Left kidney (tissue), 1 donor: ENCODE measurements at regions not wholly inside any gene's neighbourhood (a gene's known extent, or its start where the extent isn't known, plus 50 kb on each side); places are given as distances from the start of the nearest gene placed in this dataset.
"Not testable (repeated sequence)": the region's sequence is repeated elsewhere in the genome, so short reads cannot be mapped to it uniquely, and the experiment has no call there.

Experiments
- DNase-seq: peaks from one replicate; pipeline ENCODE4 v3.0.0-alpha.2; 2013

GRCh38 chr9:42239445-42240260 lies 56.2 kb downstream of the SPATA31A6 start:
- DNase-seq, result not testable (repeated sequence)

DNA sequence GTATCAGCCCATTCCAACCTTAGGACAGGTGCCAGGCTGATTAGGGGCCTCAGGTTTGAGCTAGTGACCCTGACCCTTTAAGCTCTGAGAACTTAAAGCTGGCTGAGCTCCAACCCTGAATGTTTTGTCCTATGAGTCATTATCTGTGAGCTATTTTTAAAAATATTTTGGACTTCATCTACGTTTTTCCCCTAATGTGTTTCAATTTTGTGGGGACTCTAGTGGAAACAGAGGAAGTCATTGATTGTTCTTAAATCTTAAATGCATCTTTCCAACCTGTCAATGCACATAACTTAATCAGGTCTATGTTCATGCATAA lies 56.8 kb downstream of the SPATA31A6 start:
- not testable (repeated sequence) for DNase-seq

- not testable (repeated sequence) for DNase-seq
These were observed 59.8 kb downstream of the SPATA31A6 start for GRCh38 chr9:42243211-42243610.

DNA sequence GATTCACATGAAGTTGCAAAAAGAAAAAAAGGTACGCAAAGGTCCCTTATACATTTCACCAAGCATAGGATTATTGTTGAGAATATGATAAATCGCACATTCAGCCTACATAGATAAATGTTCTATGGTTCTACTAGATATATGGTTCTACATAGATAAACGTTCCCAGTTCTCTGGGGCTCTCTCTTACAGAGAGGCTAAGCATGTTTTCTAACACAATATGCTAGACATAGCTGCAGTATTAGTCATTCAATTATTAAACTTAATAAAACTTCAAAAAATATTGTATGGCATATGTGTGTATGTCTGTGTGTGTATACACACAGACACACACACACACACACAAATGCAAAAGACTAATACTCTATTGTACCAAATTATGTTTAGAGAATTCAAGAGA lies 60.4 kb downstream of the SPATA31A6 start:
- not testable (repeated sequence) for DNase-seq

DNA sequence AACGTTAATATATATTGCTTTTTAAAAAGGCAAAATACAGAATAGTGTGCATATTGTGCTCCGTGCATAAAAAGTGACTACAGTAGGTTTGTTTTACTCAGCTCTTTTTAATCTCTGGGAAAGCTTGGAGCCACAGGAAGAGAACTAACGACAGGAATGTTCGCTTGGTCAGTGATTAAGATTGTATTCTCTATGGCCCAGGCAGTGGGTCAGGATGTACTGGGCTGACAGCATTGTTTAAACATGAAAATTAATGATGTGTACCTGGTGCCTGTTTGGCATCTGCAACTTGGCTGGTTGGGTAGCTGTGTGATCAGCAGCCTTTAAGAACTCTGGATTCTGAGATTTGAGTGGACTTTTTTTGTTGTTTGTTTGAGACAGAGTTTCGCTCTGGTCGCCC lies 85.3 kb downstream of the SPATA31A6 start:
- DNase-seq, result peak; percentile 3

- not testable (repeated sequence) for DNase-seq
These were observed 85.7 kb downstream of the SPATA31A6 start for GRCh38 chr9:42269171-42269570.

DNA sequence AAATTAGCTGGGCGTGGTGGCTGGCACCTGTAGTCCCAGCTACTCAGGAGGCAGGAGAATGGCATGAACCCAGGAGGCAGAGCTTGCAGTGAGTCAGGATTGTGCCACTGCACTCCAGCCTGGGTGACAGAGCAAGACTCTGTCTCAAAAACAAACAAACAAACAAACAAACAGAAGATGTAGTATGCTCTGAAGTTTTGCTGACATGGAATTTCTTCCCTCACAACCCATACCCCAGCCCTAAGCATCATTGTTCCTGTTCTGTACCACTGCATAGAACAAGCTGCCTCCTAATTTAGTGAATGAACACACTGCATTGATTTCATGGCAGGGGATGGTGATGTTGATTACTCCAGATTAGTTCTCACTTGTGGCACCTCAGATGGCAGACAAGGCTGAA lies 89.7 kb downstream of the SPATA31A6 start:
- not testable (repeated sequence) for DNase-seq

- no peak for DNase-seq
These were observed 91.7 kb downstream of the SPATA31A6 start for GRCh38 chr9:42275141-42275540.

DNA sequence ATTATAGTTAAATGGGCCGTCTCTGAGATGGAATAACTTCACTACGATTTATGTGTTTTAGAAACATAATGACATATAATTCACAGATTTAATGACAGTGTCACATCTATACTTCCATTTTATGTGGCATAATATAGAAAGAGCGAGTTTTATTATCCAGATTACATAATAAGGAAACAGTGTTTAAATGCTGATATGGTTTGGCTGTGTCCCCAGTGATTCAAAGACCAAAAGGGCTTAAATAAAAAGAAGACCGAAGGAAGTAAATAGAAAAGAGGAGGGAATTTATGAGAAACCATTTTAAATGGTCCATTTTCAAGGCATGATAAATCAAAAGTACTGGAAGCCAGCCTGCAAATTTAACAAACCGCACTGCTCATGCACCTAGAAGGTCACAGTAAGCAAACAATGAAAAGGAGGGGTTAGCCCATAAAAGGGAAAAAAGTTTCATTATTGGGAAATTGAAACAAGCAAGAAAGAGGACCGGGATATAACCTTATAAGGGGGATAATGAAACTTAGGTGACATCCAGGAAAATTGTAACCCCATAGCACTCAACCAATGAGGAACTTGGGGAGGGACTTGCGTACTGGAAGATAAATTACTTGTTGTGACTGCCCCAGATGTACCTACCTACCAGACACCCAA lies 99.2 kb downstream of the SPATA31A6 start:
- DNase-seq, result not testable (repeated sequence)

GRCh38 chr9:42283179-42283543 lies 99.7 kb downstream of the SPATA31A6 start:
- not testable (repeated sequence) for DNase-seq

- DNase-seq, result not testable (repeated sequence)
These were observed 102.8 kb downstream of the SPATA31A6 start for GRCh38 chr9:42286145-42286845.

GRCh38 chr9:42288002-42288864 lies 104.8 kb downstream of the SPATA31A6 start:
- DNase-seq, result not testable (repeated sequence)

DNA sequence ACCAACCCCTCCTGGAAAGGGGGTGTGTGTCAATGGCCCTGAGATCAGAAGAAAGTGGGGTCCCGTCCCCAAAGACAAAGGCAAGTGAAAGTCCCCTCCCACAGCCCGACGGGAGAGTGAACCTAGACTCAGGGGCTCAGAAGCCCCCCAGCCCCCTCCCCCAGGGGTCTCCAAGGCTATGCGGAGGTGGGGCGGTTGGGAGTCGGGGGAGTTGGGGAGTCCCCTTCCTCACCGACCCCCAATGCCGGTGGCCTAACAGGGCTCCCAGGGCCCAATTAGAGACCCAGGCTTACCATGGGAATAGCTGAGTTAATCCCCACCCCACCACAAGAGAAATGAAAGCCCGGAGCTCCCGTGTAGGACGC lies 105.4 kb downstream of the SPATA31A6 start:
- DNase-seq, result not testable (repeated sequence)

GRCh38 chr9:42300124-42300523 lies 116.7 kb downstream of the SPATA31A6 start:
- DNase-seq, result not testable (repeated sequence)

DNA sequence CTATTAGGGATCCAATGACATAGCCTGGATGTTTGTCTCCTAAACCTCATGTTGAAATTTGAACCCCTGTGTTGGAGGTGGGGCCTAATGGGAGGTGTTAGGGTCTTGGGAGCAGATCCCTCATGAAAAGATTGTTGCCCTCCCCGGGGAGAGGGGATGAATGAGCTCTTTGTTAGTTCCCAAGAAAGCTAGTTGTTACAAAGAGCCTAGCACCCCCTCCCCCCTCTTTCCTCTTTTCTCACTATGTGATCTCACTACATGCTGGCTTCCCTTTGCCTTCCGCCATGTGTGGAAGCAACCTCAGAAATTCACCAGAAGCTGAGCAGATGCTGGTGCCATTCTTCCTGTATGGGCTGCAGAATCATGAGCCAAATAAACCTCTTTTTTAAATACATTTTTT lies 123.2 kb downstream of the SPATA31A6 start:
- not testable (repeated sequence) for DNase-seq

- not testable (repeated sequence) for DNase-seq
These were observed 124.0 kb downstream of the SPATA31A6 start for GRCh38 chr9:42307449-42307848.

GRCh38 chr9:42310972-42311371 lies 127.5 kb downstream of the SPATA31A6 start:
- not testable (repeated sequence) for DNase-seq

DNA sequence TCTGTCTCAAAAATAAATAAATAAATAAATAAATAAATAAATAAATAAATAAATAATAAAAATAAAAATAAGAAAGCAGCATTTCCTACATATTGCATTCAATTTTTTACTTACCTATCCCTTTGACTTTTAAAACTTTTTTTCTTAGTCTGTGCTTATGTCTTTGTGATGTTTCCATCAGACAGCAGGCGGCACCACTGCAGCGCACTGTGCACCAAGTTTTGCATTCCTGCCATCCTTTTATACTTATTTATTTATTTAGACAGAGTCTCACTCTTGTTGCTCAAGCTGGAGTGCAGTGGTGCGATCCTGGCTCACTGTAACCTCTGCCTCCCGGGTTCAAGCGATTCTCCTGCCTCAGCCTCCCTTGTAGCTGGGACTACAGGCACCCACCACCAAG lies 132.6 kb downstream of the SPATA31A6 start:
- not testable (repeated sequence) for DNase-seq

DNA sequence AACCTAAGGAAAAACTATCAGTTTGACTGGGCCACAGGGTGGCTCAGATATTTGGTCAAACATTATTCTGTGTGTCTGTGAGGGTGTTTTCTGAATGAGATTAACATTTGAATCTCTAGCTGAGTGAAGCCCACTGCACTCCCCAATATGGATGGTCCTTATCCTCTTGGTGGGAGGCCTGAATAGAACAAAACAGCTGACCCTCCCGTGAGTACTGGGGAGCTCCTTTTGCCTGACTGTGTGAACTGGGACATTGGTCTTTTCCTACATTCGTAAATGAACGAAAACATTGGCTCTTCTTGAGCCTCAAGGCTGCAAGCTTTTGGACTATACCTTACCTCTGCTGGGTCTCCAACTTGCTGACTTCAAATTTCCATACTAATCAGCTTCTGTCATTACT lies 134.2 kb downstream of the SPATA31A6 start:
- not testable (repeated sequence) for DNase-seq

- not testable (repeated sequence) for DNase-seq
These were observed 139.8 kb downstream of the SPATA31A6 start for GRCh38 chr9:42323084-42323809.

DNA sequence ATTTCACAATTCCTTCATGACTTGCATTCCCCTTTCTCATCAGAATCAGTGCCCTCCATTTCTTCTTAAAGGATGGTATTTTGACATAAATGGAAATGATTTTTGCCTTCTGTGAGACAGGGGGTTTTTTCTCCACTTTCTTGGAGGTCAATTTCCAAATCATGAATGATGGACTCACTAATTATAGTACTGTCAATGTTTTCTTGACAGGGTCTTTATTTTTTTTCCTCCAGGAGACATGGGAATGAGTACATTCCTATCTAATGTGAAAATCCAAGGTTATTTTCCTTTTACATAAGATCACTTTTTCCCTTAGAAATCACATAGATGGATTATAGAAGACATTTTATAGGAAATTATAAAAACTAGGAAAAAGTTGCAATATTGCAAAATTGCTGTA lies 141.7 kb downstream of the SPATA31A6 start:
- not testable (repeated sequence) for DNase-seq
